ENCODE measurements at regions not wholly inside any gene's neighbourhood (a gene's known extent, or its start where the extent isn't known, plus 50 kb on each side); places are given as distances from the start of the nearest gene placed in this dataset.

DNA sequence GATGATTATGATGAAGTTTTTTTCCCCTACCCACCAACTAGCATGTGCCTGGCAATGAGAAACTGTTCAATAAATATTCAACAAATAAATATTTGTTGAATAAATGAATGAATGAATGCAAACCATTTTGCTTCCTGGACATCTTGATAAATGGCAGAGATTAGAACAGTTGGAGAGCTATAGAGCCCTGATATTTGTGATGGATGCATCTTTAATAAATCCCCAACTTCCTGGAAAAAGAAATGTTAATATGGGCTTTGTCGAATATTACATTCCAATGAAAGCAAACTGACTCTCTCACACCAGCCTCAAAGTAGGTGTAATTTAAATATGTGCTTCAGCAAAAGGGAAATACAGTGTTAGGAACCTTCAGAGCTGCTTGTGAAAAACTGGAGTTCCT is 419.7 kb downstream of the MID1IP1 start:
- Histone ChIP-seq H3K9me3 (replicated peaks; ENCODE audit: control insufficient read depth, low read depth, low read length) (no peaks in the 10 kb centered on the region), H3K4me3 (ENCODE audit: low read length) (no peak overlapping the region), H3K27me3 (ENCODE audit: control insufficient read depth, insufficient read depth, low read length) (peaks cover 30% of the 10 kb centered on the region), H3K36me3 (ENCODE audit: control insufficient read depth, insufficient read depth, low read length) (no peaks in the 10 kb centered on the region), H3K27ac (ENCODE audit: low read length) (no peak overlapping the region), H3K4me1 (ENCODE audit: control insufficient read depth, insufficient read depth, low read length) (peaks cover 6% of the 10 kb centered on the region)
- DNase-seq = no peak
- WGBS (ENCODE audit: insufficient coverage) = no CpG with 5 or more reads among the region's 1 CpG

DNA sequence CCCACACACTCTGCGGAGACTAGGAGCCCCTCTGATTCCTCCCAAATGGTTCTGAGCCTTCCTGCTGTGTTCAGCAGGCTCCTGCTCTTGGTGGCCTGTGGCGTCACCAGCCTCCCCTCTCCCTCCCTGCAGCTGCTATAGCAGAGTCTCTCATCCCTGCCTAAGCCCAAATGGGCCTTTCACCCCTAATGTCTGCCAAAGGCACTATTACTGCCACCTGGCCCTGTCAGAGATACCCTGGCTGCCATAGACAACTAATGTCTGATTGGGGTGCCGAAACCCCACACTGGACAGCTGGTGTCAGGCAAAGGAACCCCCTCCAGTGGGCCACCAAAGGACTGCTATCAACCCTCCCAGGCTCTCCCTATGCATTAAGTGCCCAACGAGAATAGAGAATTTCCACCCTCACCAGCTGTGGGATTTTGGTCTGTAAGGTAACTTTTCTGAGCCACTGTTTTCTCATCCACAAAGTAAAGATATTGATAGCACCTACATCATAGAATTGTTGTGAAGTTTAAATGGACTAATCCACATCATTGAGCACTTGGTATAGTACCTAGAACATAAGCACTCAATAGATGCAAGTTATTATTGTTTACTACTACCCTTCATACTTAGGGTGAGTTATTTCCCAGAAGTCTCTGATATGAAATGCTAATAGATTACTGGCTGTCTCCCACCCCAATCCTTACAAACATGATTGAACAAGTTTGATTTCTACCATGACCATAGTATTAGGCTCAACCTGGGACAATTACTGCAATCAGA is 421.3 kb downstream of the MID1IP1 start:
- Histone ChIP-seq H3K9me3 (replicated peaks; ENCODE audit: control insufficient read depth, low read depth, low read length) (no peaks in the 10 kb centered on the region), H3K27ac (ENCODE audit: low read length) (no peak overlapping the region), H3K27me3 (ENCODE audit: control insufficient read depth, insufficient read depth, low read length) (peaks cover 33% of the 10 kb centered on the region), H3K36me3 (ENCODE audit: control insufficient read depth, insufficient read depth, low read length) (no peaks in the 10 kb centered on the region), H3K4me3 (ENCODE audit: low read length) (no peak overlapping the region), H3K4me1 (ENCODE audit: control insufficient read depth, insufficient read depth, low read length) (peaks cover 18% of the 10 kb centered on the region)
- whole genome bisulfite sequencing (ENCODE audit: insufficient coverage) = 28% methylated on average over 2 of the region's 4 CpGs
- DNase-seq = peak; percentile 27

DNA sequence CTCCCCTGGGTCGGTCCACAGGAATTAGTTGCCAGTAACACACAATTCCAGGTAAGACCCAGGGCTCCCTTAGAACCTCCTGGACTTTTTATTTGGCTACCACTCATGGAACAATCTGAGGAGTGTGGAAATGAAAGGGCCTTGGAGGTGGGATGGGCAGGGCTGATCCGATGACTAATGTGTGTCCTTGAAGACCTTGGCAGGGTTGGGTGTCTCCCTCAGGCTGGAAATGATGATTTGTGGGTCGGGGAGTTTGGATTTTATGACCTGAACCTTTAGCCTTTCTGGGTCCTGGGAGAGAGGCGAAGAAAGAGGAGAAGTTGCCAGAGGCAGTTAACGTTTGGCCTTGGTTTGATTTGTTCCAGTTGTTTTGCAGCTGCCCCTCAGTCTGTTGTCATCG is 425.0 kb downstream of the MID1IP1 start:
- Histone ChIP-seq H3K9me3 (replicated peaks; ENCODE audit: control insufficient read depth, low read depth, low read length) (no peaks in the 10 kb centered on the region), H3K27me3 (ENCODE audit: control insufficient read depth, insufficient read depth, low read length) (peaks cover 29% of the 10 kb centered on the region), H3K4me1 (ENCODE audit: control insufficient read depth, insufficient read depth, low read length) (peaks cover 23% of the 10 kb centered on the region), H3K36me3 (ENCODE audit: control insufficient read depth, insufficient read depth, low read length) (no peaks in the 10 kb centered on the region), H3K4me3 (ENCODE audit: low read length) (no peak overlapping the region), H3K27ac (ENCODE audit: low read length) (peak overlapping the region; percentile 23)
- peak; percentile 17 for DNase-seq
- WGBS (ENCODE audit: insufficient coverage) = 40% methylated on average over 2 of the region's 6 CpGs

DNA sequence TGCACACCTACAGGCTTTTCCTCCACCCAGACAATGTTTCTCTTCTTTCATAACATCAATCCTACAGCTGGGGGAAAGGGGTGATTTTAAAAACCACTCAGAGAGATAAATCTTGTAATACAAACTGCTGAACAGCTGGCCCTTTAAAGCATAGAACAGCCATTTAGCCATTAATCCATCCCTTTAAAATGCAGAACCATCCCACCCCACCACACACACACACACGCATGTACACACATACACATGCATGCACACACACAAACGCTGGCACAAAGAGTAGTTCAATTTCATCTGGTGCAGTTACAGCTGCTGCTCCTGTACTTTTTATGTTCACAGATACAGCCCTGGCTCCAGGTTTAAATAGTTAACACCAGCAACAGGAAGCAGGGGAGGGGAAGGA is 426.1 kb downstream of the MID1IP1 start:
- Histone ChIP-seq H3K27me3 (ENCODE audit: control insufficient read depth, insufficient read depth, low read length) (peaks cover 25% of the 10 kb centered on the region), H3K4me1 (ENCODE audit: control insufficient read depth, insufficient read depth, low read length) (peaks cover 19% of the 10 kb centered on the region), H3K9me3 (replicated peaks; ENCODE audit: control insufficient read depth, low read depth, low read length) (no peaks in the 10 kb centered on the region), H3K4me3 (ENCODE audit: low read length) (no peak overlapping the region), H3K27ac (ENCODE audit: low read length) (no peak overlapping the region), H3K36me3 (ENCODE audit: control insufficient read depth, insufficient read depth, low read length) (no peaks in the 10 kb centered on the region)
- DNase-seq = peak; percentile 38
- 40% methylated on average over 1 of the region's 2 CpGs for WGBS (ENCODE audit: insufficient coverage)

DNA sequence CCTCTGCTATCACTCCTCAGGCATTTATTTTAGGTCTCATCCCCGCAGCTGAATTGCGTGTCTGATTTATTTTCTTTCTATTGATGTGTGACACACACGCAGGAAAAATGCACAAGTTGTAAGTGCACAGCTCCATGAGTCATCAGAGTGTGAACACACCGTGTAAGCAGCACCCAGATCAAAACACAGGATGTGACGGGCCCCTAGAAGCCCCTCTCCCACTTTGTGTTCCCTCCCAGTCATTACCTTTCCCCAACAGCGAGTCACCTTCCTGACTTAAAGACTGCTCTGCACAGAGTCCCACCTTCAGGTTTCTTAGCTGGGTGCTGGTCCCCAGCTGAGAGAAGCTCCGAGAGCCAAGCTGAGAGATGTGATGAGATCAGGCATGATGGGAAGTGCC is 436.7 kb downstream of the MID1IP1 start:
- Histone ChIP-seq H3K27me3 (ENCODE audit: control insufficient read depth, insufficient read depth, low read length) (peaks cover 16% of the 10 kb centered on the region), H3K27ac (ENCODE audit: low read length) (no peak overlapping the region), H3K9me3 (replicated peaks; ENCODE audit: control insufficient read depth, low read depth, low read length) (no peaks in the 10 kb centered on the region), H3K4me1 (ENCODE audit: control insufficient read depth, insufficient read depth, low read length) (no peaks in the 10 kb centered on the region), H3K36me3 (ENCODE audit: control insufficient read depth, insufficient read depth, low read length) (no peaks in the 10 kb centered on the region), H3K4me3 (ENCODE audit: low read length) (no peak overlapping the region)
- 58% methylated on average over 5 of the region's 7 CpGs for WGBS (ENCODE audit: insufficient coverage)
- no peak for DNase-seq

DNA sequence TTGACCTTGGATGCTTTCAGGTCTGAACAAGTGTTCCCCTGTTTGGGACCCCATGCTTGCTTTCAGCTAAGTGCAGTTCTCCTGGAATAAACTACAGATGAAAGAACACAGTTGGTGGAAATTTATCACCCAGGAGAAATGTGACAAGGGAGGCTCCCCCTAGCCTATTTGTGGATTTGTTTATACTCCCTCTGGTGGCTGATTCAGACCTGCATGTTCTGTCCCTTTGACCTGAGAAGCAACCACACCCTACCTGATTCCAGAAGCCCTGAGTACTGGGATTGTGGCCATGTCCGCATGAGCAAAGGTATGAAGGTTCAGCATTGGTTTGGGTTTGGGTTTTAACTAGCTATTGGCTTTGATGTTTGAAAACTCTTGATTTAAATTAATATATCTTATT is 440.9 kb downstream of the MID1IP1 start:
- no peak overlapping the region for H3K27ac ChIP-seq (ENCODE audit: low read length)
- peak; percentile 24 for DNase-seq
- WGBS (ENCODE audit: insufficient coverage) = no CpG with 5 or more reads among the region's 1 CpG
- H3K27me3 ChIP-seq (ENCODE audit: control insufficient read depth, insufficient read depth, low read length) = peaks cover 13% of the 10 kb centered on the region
- no peaks in the 10 kb centered on the region for H3K36me3 ChIP-seq (ENCODE audit: control insufficient read depth, insufficient read depth, low read length)
- H3K4me1 ChIP-seq (ENCODE audit: control insufficient read depth, insufficient read depth, low read length) = no peaks in the 10 kb centered on the region
- no peaks in the 10 kb centered on the region for H3K9me3 ChIP-seq (replicated peaks; ENCODE audit: control insufficient read depth, low read depth, low read length)
- no peak overlapping the region for H3K4me3 ChIP-seq (ENCODE audit: low read length)

DNA sequence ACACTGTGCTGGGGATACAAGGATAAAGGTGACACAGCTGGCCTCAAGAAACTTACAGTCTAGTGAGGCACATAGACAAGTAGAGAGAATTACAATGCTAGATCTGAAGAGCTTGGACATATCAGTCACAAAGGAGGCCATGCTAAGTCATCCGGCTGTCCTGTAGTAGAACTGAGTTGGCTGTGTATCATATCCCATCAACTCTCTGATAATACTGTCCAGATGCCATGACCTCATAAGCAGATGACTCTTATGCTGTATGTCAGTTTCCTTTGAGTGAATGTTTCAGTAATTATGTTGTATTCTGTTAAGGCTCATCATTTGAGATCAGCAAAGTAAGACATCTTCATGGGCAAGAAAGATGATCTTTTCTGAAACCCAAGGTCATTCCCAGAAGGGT is 442.9 kb downstream of the MID1IP1 start:
- no peak overlapping the region for H3K4me3 ChIP-seq (ENCODE audit: low read length)
- H3K27ac ChIP-seq (ENCODE audit: low read length) = no peak overlapping the region
- no peaks in the 10 kb centered on the region for H3K4me1 ChIP-seq (ENCODE audit: control insufficient read depth, insufficient read depth, low read length)
- H3K36me3 ChIP-seq (ENCODE audit: control insufficient read depth, insufficient read depth, low read length) = no peaks in the 10 kb centered on the region
- peaks cover 8% of the 10 kb centered on the region for H3K27me3 ChIP-seq (ENCODE audit: control insufficient read depth, insufficient read depth, low read length)
- no peaks in the 10 kb centered on the region for H3K9me3 ChIP-seq (replicated peaks; ENCODE audit: control insufficient read depth, low read depth, low read length)
- peak; percentile 25 for DNase-seq
- no CpG with 5 or more reads among the region's 1 CpG for WGBS (ENCODE audit: insufficient coverage)

DNA sequence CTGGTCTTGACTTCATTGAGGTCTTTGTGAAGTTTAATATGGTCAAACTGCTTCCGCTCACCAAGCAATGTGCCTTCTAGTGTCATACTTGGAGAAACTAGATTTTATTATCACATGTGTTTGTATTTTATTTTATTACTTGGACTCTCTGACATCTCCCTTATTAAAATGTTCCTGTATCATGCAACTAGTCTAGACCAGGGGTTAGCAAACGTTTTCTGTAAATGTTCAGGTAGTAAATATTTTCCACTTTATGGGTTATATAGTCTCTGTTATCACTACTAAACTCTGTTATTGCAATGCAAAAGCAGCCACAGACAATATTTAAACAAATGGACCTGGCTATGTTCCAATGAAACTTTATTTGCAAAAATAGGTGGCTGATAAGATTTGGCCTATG is 443.8 kb downstream of the MID1IP1 start:
- peaks cover 8% of the 10 kb centered on the region for H3K27me3 ChIP-seq (ENCODE audit: control insufficient read depth, insufficient read depth, low read length)
- no CpG with 5 or more reads among the region's 2 CpGs for WGBS (ENCODE audit: insufficient coverage)
- H3K4me1 ChIP-seq (ENCODE audit: control insufficient read depth, insufficient read depth, low read length) = no peaks in the 10 kb centered on the region
- no peaks in the 10 kb centered on the region for H3K36me3 ChIP-seq (ENCODE audit: control insufficient read depth, insufficient read depth, low read length)
- H3K4me3 ChIP-seq (ENCODE audit: low read length) = no peak overlapping the region
- no peak for DNase-seq
- H3K27ac ChIP-seq (ENCODE audit: low read length) = no peak overlapping the region
- no peaks in the 10 kb centered on the region for H3K9me3 ChIP-seq (replicated peaks; ENCODE audit: control insufficient read depth, low read depth, low read length)

DNA sequence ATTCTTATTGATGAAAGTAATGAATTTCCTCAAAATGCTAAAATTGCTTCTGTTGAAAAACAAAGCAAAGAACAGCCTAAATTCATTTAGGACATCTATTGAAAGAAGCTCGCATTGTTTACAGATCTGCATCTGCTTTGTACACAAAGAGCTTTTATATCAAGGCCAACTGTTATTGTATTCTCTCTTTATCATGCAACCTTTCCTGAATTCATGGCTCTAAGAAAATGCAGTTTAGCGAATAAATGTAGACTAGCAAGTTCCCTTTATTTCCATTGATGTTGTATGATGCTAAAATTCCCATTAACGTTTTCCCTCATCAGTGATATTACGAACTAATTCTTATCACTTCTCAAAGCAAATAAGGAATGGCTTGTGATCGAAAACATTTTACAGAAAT is 446.3 kb downstream of the MID1IP1 start:
- Histone ChIP-seq H3K27me3 (ENCODE audit: control insufficient read depth, insufficient read depth, low read length) (peaks cover 6% of the 10 kb centered on the region), H3K4me1 (ENCODE audit: control insufficient read depth, insufficient read depth, low read length) (no peaks in the 10 kb centered on the region), H3K4me3 (ENCODE audit: low read length) (no peak overlapping the region), H3K27ac (ENCODE audit: low read length) (no peak overlapping the region), H3K9me3 (replicated peaks; ENCODE audit: control insufficient read depth, low read depth, low read length) (no peaks in the 10 kb centered on the region), H3K36me3 (ENCODE audit: control insufficient read depth, insufficient read depth, low read length) (no peaks in the 10 kb centered on the region)
- no peak for DNase-seq
- no CpG with 5 or more reads among the region's 5 CpGs for WGBS (ENCODE audit: insufficient coverage)

DNA sequence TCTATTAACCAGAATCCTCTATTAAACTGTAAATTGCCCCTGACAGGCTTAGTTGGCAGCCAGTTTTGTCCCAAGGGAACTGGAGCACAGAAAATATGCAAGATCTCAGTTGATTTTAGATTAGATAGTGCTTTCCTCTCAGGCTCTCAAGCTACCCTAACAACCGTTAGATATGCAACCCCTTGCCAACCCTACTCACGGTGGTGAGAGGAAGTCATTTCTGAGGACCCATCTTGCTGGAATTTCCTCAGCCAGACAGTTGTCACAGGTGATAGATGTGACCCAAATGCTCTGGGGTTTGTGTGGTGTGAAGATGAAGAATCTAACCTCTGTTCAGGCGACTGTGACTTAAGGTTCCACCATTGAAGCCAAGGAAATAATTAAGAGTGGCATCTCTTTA is 447.1 kb downstream of the MID1IP1 start:
- Histone ChIP-seq H3K4me1 (ENCODE audit: control insufficient read depth, insufficient read depth, low read length) (no peaks in the 10 kb centered on the region), H3K36me3 (ENCODE audit: control insufficient read depth, insufficient read depth, low read length) (no peaks in the 10 kb centered on the region), H3K9me3 (replicated peaks; ENCODE audit: control insufficient read depth, low read depth, low read length) (no peaks in the 10 kb centered on the region), H3K4me3 (ENCODE audit: low read length) (no peak overlapping the region), H3K27me3 (ENCODE audit: control insufficient read depth, insufficient read depth, low read length) (peaks cover 6% of the 10 kb centered on the region), H3K27ac (ENCODE audit: low read length) (no peak overlapping the region)
- DNase-seq = no peak
- no CpG with 5 or more reads among the region's 3 CpGs for WGBS (ENCODE audit: insufficient coverage)

DNA sequence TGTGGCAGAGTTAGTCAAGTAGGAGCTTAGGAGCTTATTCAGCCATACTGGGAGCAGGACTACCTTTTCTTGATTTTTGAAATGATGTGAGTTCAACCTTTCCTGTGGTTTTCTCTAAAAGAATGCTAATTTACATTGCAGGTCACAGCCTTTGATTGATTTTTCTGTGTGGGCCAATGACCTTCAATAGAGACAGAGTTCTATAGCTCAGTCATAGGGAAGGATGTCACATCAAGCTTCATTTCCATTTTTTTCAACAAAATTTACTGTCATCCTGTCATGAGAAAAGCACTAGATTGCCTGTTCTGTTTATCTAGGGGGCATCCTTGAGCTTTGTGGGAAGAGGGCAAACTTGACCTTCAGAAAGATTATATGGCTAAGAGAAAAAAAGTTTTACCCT is 448.7 kb downstream of the MID1IP1 start:
- Histone ChIP-seq H3K4me3 (ENCODE audit: low read length) (no peak overlapping the region), H3K27me3 (ENCODE audit: control insufficient read depth, insufficient read depth, low read length) (peaks cover 8% of the 10 kb centered on the region), H3K36me3 (ENCODE audit: control insufficient read depth, insufficient read depth, low read length) (no peaks in the 10 kb centered on the region), H3K9me3 (replicated peaks; ENCODE audit: control insufficient read depth, low read depth, low read length) (no peaks in the 10 kb centered on the region), H3K4me1 (ENCODE audit: control insufficient read depth, insufficient read depth, low read length) (no peaks in the 10 kb centered on the region), H3K27ac (ENCODE audit: low read length) (no peak overlapping the region)
- DNase-seq = no peak

All from muscle of leg (tissue), 3 donors.